PC-3 (cell line): ENCODE measurements at regions not wholly inside any gene's neighbourhood (a gene's known extent, or its start where the extent isn't known, plus 50 kb on each side); places are given as distances from the start of the nearest gene placed in this dataset.

Experiments used
- EZH2 ChIP-seq: fragments of 300-600 bp; sonication (generic); IDR thresholded peaks from one replicate; pipeline ENCODE4 v1.6.1; 2017; ENCODE audit warnings: antibody characterized with exemption, mild to moderate bottlenecking, low read length; ENCODE audit not compliant: unreplicated experiment
- TF ChIP-seq, protein P1 (sequence below): fragments of 300-600 bp; sonication (generic); conservative IDR thresholded peaks from 2 replicates; pipeline ENCODE4 v1.5.1; 2017; ENCODE audit warnings: antibody characterized with exemption, low read depth, mild to moderate bottlenecking, low read length

DNA sequence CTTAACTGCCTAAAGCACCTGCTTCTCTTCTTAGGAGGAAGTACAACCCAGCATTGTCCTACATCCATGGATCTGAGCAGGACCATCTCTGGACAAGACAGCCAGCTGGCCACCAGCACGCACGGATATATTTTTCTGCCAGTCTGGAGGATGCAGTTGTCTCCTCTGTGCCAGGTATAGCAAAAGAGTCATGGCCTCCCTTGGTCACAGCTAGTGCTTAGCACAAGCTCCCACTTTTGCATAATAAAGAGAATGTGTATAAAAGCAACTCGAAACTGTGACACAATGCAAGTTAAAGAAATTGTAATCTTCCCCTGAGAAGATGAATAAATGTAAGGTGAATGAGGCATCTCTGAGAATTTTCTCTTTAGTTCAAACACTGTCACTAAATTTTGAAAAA lies 267.8 kb upstream of the MANEA start:
- TF ChIP-seq, protein P1, sequence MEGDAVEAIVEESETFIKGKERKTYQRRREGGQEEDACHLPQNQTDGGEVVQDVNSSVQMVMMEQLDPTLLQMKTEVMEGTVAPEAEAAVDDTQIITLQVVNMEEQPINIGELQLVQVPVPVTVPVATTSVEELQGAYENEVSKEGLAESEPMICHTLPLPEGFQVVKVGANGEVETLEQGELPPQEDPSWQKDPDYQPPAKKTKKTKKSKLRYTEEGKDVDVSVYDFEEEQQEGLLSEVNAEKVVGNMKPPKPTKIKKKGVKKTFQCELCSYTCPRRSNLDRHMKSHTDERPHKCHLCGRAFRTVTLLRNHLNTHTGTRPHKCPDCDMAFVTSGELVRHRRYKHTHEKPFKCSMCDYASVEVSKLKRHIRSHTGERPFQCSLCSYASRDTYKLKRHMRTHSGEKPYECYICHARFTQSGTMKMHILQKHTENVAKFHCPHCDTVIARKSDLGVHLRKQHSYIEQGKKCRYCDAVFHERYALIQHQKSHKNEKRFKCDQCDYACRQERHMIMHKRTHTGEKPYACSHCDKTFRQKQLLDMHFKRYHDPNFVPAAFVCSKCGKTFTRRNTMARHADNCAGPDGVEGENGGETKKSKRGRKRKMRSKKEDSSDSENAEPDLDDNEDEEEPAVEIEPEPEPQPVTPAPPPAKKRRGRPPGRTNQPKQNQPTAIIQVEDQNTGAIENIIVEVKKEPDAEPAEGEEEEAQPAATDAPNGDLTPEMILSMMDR = no peak
- no peak for TF ChIP-seq EZH2
